GM19238 (cell line): ENCODE measurements at regions not wholly inside any gene's neighbourhood (a gene's known extent, or its start where the extent isn't known, plus 50 kb on each side); places are given as distances from the start of the nearest gene placed in this dataset.
"Not testable (repeated sequence)": the region's sequence is repeated elsewhere in the genome, so short reads cannot be mapped to it uniquely, and the experiment has no call there.

Experiments used
- DNase-seq: peaks from one replicate; pipeline ENCODE4 v3.0.0; 2011; ENCODE audit warnings: low spot score; ENCODE audit not compliant: insufficient read length

DNA sequence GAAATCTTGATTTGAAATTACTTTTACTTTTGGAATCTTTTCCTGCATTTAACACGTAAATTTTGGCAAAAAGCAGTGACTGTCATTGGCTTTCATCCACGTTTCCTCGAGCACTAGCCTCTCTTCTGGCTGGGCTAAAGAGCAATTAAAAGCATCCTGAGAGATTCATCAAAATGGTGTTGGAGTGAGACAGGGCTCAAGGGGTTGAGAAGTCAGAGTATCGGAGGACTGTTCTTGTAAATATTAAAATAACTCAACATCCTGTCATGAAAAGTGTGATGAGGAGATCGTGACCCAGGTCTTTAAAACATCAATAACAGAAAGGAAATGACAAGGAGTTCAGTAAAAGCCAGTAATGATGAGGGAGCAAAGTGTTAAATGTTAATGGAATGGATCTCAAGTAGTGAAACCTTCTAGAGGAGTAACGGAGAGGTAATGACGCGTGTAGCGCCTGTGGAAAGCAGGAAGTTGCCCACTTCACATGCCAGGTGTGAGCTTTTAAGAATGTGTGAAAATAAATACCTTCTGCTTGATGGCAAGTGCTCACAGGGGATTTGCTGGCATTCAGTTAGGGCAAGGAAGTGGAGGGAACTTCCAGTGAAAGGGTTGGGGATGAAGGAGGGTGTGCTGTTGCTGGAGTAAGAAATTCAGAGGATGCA lies 754.4 kb downstream of the ADCYAP1 start:
- DNase-seq = no peak

DNA sequence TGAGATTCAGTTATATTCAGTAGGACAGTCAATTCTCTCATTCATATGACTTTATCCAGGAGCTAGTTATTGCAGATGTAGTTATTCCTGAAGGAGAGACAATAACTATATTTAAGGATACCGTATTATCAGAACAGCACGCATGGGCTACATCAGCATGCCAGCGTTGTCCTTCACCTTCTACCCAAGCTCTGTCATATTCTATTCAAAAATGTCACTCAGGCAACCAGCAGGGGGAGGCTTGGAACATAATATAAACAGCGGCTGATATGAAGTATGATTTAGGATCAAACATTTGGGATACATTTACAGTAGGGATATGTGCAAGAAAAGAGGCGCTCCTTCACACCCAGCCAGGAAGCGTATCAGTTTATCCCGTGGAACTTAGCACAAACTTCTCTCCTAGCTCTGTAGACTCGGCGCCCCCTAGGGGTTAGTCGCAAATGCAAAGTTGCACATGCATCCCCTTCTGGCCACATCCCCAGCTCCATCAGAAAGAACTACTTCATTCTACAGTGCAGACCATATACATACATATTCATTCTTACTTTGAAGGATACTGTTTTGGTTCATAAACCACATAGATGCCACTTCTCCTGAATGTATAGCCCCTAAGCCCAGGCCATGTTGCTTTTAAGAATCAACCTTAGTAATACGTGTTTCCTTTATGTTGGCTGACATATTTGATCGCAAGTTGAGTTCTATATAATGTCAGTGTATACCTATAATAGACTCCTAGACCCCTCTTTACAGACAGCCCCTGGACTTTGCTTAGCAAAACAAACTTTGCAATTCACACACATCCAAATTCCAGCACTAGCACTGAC lies 759.4 kb downstream of the ADCYAP1 start:
- DNase-seq = no peak

DNA sequence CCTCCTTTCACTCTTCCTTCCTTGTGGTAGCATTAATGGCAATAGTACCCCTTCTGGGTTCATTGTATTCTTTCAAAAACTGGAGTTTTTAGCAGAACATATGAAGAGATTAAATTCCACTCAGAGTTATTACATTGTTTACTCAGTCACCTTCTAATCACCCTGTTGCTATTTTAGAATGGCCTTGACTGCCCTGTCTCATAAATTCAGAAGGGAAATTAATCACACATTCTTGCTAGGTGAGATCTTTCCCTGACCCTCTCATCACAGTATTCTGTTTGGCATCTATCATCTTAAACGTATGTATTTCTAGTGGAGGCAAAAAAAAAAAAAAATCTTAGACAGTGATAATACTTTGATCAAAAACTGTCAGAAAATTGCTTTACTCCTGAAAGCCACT lies 760.4 kb downstream of the ADCYAP1 start:
- DNase-seq = no peak

DNA sequence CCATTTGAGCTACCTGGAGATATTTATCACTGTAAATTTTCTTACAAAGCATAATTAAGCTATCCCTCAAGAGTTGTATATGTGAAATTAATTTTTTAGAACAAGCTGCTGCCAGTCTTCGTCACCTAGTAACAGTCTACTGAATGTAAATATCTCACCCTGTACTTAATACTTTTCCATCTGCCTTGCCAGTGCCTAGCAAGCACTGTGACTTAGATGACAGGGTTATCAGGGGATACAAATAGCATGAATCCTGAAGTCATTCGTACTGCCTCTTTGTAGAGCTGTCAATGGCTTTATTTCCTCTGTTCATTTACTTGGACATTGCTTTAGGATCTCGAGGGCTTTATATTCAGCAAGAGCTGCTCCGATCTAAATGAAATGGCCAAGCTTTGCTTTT lies 763.6 kb downstream of the ADCYAP1 start:
- no peak for DNase-seq

DNA sequence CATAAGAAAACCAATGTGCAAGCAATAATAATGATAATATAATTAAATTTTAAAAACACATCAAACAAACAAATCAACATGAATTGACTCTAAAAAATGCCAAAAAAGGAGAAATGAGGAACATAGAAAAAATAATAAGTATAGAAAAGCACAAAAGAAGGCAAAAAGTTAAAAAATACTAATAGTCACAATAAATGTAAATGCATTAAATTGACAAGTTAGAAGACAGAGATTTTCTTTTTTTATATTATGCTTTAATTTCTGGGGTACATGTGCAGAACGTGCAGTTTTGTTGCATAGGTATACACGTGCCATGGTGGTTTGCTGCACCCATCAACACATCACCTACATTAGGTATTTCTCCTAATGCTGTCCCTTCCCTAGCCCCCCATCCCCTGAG lies 767.0 kb downstream of the ADCYAP1 start:
- not testable (repeated sequence) for DNase-seq

DNA sequence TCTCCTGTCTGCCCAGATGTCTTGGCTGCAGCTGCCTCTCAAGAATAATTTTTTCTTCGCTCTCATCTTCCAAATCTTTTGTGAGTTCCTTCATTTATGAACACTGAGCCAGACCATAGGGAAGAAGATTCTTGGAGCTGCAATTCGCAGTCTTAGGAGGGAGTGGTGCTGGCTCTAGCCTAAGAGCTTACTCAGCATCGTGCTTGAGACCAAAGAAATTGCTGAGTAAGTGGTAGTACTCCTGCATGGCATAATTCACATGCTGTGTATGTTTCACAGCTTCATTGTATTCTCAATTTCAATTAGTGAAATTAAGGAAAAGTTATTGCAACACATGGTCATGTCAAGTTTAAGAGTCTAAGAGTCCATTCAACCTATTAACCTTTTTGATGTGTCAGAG lies 771.7 kb downstream of the ADCYAP1 start:
- DNase-seq = no peak

DNA sequence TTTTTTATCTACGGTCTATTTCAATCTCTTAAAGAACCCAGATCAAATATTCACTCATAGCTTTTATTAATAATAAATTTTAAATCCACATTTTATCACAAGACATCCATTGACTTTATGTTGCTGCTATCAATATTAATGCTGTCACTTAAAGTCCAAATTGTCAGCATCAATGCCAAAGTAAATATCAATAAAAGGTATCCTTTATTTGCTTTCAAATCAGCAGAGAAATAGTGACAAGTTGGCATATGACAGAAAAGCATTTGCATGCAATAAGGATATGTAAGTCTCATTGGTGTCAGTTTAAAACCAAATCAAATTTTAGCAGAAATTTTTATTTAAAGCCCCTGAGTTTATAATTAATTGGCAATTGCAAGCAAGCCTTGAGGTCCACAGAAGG lies 775.4 kb downstream of the ADCYAP1 start:
- no peak for DNase-seq

DNA sequence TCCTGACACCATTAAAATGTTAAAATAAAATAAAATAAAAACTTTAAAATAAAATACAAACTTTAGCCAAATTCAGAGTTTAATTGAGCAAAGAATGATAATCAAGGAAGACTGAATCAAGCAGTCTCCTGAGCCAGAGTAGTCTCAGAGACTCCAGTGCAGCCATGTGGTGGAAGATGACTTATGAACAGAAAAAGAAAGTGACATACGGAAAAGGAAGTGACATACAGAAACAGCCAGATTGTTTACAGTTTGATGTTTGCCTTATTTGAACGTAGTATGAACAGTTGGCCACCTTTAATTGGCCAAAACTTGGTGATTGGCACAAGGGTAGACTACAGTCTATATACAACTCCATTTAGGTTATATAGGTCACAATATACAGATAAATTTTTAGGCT lies 787.2 kb downstream of the ADCYAP1 start:
- no peak for DNase-seq

DNA sequence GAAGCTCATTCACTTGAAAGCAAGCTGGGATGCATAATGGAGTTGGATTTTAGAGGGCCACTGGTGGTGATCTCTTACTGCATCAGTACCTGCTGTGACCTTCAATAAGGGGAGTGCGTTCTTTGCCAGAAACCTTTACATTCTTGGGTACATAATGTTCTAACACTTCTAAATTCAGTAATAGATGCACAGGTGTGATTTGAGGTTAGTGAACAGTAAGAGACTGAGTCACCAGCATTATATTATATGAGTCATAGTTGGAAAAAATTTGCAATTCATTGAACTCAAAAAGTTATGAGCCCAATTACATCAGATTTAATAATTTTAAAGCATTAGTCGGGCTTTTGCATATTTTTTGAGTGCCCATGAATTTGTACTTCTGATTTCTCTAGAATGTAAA lies 803.3 kb downstream of the ADCYAP1 start:
- no peak for DNase-seq

DNA sequence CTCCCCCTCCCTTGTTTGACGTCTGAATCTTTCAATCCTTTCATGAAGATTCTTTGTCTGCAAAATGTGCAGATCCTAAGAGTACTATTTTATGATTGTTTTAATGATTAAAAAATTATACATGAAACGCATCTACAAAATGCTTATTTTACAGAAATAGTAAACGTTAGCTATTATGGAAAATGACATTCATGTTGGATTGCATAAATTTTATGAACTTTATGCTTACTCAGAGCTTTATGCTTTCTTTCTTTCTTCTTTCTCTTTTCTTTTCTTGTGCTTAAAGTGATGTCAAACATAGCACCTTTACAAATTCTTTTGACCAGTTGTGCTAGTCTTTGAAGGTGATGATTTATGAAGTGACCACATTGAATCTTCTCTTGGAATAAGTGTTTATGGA lies 805.4 kb downstream of the ADCYAP1 start:
- no peak for DNase-seq

DNA sequence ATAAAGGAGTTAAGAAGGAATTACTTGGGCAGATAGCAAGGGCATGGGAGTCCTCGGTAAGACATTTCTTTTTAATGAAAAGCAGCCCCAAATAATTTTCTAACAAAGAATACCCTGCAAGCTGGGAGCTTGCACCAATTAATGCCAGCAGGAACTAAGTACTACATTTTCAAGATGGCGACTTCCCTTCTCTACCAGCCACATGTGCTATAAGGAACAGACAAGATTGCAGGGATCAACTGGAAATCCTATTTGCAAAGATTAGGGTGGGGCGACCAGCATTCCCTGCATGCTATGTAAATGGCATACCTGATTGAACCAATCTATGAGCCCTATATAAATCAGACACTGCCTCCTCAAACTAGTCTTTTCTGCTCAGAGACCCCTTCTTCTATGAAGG lies 827.5 kb downstream of the ADCYAP1 start:
- DNase-seq = no peak

DNA sequence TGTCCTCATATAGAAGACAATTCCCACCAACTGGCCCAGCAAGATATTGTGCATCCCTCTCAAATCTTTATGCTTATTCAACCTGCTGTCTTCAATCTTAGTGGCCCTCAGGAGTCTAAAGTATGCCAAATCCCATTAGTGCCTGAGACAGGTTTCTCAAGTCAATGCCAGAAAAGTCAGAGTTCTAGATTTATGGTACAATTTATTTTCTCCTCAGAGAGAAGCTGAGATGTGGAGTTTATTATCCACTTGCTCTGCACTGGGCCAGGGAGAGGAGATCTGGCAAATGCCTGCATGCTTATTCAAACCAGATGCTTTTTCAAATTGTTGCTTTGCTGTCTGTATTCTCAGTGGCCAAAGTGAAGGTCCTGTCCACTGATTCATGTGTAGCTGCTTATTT lies 825.2 kb downstream of the METTL4 start:
- DNase-seq = no peak

DNA sequence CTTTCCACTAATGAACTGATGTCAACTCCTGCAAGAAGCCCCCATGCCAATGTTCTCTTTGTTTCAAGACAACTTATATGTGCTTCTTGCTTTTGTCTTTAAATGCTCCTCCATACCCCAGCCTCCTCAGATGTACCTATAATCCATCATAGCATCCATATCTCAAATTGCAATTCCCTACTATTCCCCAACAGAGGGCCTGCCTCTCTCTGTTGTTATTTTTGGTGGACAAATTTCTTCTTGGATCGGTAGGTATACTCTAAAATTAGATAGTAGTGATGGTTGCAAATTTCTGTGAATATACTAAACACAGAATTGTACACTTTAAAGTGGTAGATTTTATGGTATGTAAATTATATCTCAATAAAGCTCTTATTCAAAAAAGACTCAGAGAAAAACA lies 820.1 kb downstream of the METTL4 start:
- DNase-seq = no peak

DNA sequence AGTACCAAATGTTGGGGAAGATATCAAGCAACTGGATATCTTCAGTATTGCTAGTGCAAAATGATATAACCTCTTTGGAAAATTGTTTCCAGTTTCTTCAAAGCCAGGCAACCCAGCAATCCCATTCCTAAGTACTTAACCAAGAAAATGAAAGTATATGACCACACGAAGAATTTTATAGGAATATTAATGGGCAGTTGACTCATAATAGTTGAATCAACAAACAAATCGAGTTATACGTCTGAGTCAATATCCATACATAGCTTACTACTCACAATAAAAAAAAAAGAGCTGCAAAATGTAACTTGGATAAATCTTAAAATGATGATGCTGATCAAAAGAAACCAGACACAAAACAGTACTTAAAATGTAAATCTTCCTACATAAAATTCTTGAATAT lies 810.4 kb downstream of the METTL4 start:
- no peak for DNase-seq

DNA sequence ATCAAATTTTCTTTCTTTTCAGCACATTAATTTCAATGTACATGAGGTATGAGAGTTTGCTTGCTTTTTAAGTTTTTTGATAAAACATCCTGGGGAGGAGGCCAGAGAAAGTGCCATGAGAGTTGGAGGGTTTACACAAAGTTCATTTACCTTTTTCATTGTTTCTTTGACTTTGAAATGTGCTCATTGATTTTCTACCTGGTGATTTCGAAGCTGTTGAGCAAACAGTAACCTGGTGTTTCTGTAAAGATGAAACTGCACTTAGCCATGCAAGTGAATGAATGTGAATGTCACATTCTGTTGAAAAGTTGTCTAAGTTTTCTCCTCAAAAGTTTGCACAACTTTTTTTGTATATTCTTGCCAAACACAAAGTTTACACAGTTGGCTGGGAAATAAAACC lies 797.0 kb downstream of the METTL4 start:
- no peak for DNase-seq

DNA sequence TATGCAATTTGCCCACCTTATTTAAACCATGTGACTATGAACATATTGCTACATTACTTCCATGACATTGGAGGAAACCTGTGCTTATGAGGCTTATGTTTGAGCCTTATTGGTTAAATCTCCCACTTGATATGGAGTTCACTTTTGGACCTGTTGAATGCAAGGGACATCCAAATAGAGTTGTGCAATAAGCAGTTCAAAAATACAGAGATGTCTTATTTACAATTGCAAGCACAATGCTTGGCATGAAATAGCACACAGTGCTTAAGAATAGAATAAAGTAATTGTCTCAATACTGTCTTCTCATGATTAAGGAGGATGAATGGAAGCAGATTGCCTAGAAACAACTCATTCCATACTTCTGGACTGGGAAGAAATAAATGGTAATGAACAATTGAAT lies 793.5 kb downstream of the METTL4 start:
- DNase-seq = no peak

DNA sequence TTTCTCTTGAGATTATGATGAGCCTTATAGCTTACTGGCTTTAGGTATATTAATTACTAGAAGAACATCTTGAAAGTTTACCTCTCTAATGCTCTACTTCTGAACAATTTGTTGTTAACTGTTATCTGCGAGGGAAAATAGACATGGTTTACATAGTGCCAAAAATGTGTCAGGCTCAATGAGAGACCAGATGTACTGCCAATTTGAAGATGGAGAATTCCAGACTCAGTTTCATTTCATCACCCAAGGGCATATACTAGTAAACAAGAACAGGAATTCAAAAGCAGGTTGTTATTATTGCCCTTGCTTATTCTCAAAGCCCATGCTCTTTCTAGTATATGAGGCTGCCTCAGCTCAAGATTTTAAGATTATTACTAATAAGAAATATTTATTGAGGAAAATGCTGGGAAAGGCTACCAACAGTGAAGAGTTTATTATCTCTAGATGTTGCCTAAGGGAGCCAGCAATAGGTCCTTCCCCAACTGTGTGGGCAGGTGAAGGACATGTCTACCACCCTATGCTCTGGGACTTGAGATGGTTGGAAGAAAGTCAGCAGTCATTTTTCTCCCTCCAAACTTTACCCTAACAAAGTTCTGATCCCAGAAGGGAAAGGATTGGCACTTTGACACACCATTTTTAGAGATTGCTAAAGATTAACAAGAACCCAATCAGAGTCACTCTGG lies 792.7 kb downstream of the METTL4 start:
- no peak for DNase-seq

DNA sequence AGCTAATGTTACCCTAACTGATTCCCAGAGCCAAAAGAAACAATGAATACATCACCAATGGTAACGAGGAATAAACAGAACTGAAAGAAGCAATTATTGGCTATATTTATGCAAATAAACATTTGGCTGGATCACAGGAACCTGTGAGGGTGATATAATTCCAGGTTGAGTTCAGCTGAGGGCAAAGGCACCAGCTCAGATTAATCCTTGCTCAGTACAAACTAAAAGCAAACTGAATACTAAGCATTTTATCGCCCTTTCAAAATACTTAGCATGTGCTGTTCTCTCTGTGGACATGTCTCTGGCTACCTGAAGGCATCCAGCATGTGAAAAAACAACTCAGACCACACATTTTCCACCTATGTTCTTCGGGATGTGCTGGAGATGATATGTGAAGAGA lies 791.7 kb downstream of the METTL4 start:
- no peak for DNase-seq

DNA sequence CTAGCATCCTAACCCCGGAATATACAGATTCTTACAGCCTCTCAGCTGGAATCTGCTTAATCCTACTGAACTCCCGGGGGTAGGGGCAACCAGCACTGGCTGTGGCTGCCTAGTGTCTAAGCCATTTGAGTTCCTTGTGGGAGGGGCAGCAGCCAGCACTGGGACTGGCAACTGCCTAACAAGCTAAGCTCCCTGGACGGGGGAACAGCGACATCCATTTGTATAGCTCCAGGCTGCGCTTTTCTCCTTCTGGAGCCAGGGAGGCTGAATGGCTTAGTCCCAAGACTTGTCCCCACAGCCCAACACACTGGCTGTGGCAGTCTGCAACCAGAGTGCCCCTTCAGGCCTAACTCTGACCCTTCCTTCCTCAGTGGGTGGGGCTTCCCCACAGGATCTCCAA lies 787.2 kb downstream of the METTL4 start:
- DNase-seq = no peak

DNA sequence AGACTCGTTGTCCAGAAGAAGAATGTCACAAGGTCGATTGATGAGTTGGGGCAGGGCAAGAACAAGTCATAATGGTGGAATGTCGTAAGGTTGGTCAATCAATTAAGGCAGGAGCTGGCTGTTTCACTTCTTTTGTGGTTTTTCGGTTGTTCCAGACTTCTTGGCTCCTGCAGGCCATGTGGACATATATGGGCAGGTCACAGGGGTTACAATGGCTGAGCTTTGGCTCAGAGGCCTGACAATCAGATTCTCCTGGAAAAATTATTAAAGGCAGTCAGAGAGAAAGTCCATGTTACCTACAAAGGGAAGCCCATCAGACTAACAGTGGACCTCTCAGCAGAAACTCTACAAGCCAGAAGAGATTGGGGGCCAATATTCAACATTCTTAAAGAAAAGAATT lies 785.3 kb downstream of the METTL4 start:
- DNase-seq = not testable (repeated sequence)

DNA sequence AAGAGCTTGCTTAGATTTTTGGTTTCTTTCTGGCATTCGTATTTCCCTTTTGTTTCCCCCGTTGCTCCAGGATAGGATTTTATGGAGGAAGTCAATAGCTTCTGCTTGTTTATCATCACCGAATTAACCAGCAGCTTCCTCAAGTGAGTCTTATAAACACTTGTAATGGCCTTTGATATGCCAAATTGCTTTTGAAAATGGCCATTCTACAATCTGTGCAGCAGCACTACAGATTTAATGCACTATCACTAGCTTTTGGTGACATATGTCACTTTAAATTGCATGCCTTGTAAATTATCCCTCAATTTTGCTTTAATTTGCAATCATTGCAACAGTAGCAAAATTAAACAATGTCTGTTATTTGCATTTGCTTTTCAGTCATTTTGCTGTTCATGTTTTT lies 774.7 kb downstream of the METTL4 start:
- no peak for DNase-seq

DNA sequence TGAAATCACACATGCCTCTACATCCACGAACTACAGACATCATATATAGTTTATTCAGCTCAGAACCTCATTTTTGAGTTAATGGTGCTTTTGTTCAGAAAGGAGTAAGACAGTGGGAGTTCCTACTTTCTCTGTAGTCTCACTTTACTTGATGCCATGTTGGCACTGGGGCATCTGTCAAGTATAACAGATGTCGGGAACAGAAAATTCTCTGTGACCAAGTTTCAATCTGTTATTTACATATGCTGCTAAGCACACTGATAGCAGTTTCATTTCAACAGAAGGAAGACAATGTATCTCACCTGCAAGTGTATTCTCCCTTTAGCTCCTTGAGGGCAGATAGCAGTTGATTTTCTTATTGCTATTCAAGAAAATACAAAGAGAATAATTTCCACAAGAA lies 774.1 kb downstream of the METTL4 start:
- DNase-seq = no peak

DNA sequence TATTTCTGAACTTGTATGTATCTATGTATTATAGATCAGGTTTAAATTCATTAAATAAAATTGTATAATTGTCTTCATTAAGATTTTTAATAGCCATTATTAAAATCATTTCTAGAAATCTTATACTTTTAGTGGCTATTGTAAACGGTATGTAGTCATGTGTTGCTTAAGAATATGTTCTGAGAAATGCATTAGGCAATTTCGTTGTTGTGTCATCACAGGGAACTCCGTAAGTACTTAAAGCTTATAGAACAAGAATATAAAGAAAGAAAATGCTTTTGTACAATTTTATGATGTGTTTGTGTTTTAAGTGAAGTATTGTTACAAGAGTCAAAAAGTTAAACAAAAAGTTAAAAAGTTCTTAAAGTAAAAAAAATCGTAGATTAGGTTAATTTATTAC lies 765.8 kb downstream of the METTL4 start:
- DNase-seq = no peak
